ENCODE measurements at regions not wholly inside any gene's neighbourhood (a gene's known extent, or its start where the extent isn't known, plus 50 kb on each side); places are given as distances from the start of the nearest gene placed in this dataset.

DNA sequence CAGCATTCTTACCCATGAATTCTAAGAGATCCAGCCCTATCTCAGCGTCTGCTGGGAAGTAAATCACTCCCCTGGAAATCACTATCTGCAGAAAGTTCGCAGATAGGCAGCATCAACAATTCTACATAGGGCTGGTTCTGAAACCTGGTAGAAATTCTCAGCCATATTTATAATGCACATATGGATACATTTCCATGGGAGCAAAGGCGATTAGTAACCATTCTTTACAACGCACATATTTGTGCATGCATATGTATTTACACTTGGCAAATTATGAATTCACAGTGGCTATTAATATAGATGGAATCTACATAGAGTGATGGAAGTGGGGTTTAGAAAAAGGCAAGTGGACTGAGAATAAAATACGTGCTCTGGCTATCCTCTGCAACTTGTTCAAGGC is 128.0 kb upstream of the FOXB1 start:
- TF ChIP-seq, protein P1, sequence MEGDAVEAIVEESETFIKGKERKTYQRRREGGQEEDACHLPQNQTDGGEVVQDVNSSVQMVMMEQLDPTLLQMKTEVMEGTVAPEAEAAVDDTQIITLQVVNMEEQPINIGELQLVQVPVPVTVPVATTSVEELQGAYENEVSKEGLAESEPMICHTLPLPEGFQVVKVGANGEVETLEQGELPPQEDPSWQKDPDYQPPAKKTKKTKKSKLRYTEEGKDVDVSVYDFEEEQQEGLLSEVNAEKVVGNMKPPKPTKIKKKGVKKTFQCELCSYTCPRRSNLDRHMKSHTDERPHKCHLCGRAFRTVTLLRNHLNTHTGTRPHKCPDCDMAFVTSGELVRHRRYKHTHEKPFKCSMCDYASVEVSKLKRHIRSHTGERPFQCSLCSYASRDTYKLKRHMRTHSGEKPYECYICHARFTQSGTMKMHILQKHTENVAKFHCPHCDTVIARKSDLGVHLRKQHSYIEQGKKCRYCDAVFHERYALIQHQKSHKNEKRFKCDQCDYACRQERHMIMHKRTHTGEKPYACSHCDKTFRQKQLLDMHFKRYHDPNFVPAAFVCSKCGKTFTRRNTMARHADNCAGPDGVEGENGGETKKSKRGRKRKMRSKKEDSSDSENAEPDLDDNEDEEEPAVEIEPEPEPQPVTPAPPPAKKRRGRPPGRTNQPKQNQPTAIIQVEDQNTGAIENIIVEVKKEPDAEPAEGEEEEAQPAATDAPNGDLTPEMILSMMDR (IDR thresholded peaks at IDR 0.05; ENCODE audit: low read length), result no peak
- no peak for TF ChIP-seq EZH2 (optimal IDR thresholded peaks at IDR 0.05; ENCODE audit: low read depth, low read length)
